Gastrocnemius medialis (tissue), 4 donors: ENCODE measurements at regions not wholly inside any gene's neighbourhood (a gene's known extent, or its start where the extent isn't known, plus 50 kb on each side); places are given as distances from the start of the nearest gene placed in this dataset.
"Not testable (repeated sequence)": the region's sequence is repeated elsewhere in the genome, so short reads cannot be mapped to it uniquely, and the experiment has no call there.

Source experiments
- ATAC-seq, 2 donors: fragments of 150-250 bp; one replicate each; pipeline ENCODE4 v1.9.1; 2016
- DNase-seq, 2 donors: peaks; one replicate each; pipeline ENCODE4 v3.0.0-alpha.2; 2019
- H3K27ac ChIP-seq, 4 donors: fragments of 200-600 bp; sonication (generic); 1 replicate in 1 of 4; 2 replicates in 3 of 4; pipeline ENCODE4 v1.5.1; 2016 to 2018; ENCODE audit warnings: mild to moderate bottlenecking in 2 of 4, moderate library complexity in 1 of 4
- H3K27me3 ChIP-seq, 3 donors: fragments of 200-600 bp; sonication (generic) in 2 of 3; 1 replicate in 1 of 3; 2 replicates in 2 of 3; pipeline versions ENCODE4 v1.5.1 to v1.6.0; 2016 to 2019; ENCODE audit warnings: mild to moderate bottlenecking in 1 of 3, moderate library complexity in 1 of 3
- H3K36me3 ChIP-seq, 2 donors: fragments of 200-600 bp; sonication (generic) in 1 of 2; one replicate each; pipeline ENCODE4 v1.5.1; 2017 to 2018
- H3K4me1 ChIP-seq, 2 donors: fragments of 200-600 bp; sonication (generic) in 1 of 2; one replicate each; pipeline ENCODE4 v1.5.1; 2016 to 2017; ENCODE audit warnings: mild to moderate bottlenecking in 2 of 2
- H3K4me3 ChIP-seq, 4 donors: fragments of 200-600 bp; sonication (generic) in 3 of 4; 1 replicate in 1 of 4; 2 replicates in 3 of 4; pipeline ENCODE4 v1.5.1; 2016 to 2019; ENCODE audit warnings: mild to moderate bottlenecking in 2 of 4
- H3K9me3 ChIP-seq, 3 donors: fragments of 200-600 bp; sonication (generic) in 2 of 3; 1 replicate in 1 of 3; 2 replicates in 2 of 3; pipeline ENCODE4 v1.5.1; 2016 to 2019
- CTCF ChIP-seq, 5 experiments: fragments of 450-650 bp in 3 of 5; fragments of 200-600 bp in 2 of 5; sonication (generic) in 2 of 5; IDR thresholded peaks in 4 of 5; conservative IDR thresholded peaks in 1 of 5; 1 replicate in 4 of 5; 2 replicates in 1 of 5; pipeline ENCODE4 v1.5.1; 2016 to 2019; ENCODE audit warnings: antibody characterized with exemption in 5 of 5, mild to moderate bottlenecking in 3 of 5, moderate library complexity in 3 of 5
- POLR2A ChIP-seq, 2 donors: fragments of 450-650 bp; IDR thresholded peaks; one replicate each; pipeline ENCODE4 v1.6.1; 2017; ENCODE audit warnings: antibody characterized with exemption in 2 of 2, mild to moderate bottlenecking in 2 of 2, moderate library complexity in 2 of 2
- in situ Hi-C, 4 donors: fragments of 200-750 bp; cut with MboI; loops; one replicate each; pipeline versions ENCODE4 v1.15.0 to v1.8.0; 2017; ENCODE audit warnings: low sequenced_read_pairs in 4 of 4
- intact Hi-C: fragments of 100-400 bp; cut with DNase I; formaldehyde crosslinking; loops from one replicate; pipeline ENCODE4 v1.15.1; 2023; ENCODE audit warnings: low total_unique reads

GRCh38 chr12:105590571-105590970 lies 260.1 kb downstream of the C12orf75 start:
- no peak for ATAC-seq
- no peak for DNase-seq
- no peak overlapping the region for H3K27ac ChIP-seq
- intact Hi-C loops, result no loop called here
- no peaks in the 10 kb centered on the region for H3K27me3 ChIP-seq
- in situ Hi-C loops, result no loop called here
- TF ChIP-seq CTCF (IDR thresholded peaks at IDR 0.05 in 4 of 5, conservative IDR thresholded peaks at IDR 0.05 in 1 of 5) (no peak), POLR2A (IDR thresholded peaks at IDR 0.05) (no peak)
- H3K36me3 ChIP-seq, result no peaks in the 10 kb centered on the region
- no peak overlapping the region for H3K4me3 ChIP-seq
- H3K4me1 ChIP-seq, result no peaks in the 10 kb centered on the region
- no peaks in the 10 kb centered on the region for H3K9me3 ChIP-seq

DNA sequence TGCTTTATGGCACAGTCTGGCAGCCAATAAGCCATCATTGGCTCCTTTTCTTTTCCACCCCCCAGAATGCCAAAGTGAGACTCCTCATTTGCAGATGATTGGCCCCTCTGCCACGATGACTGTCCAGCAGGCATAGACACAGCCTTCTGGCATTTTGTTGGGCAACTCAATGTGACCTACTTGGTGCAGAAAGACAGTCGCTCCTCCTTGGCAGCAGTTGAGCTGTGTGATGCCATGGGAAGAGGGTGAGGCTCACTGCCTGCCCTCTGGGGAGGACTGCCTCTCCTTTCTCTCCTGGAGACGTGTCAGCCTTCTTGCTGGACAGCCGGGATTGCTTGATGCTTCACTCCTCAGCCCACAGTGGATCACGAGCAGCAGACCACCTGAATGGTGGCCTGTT lies 264.9 kb downstream of the C12orf75 start:
- no peaks in the 10 kb centered on the region for H3K27me3 ChIP-seq
- no peaks in the 10 kb centered on the region for H3K36me3 ChIP-seq
- intact Hi-C loops, result no loop called here
- ATAC-seq (no peak), DNase-seq (no peak)
- H3K4me1 ChIP-seq, result no peaks in the 10 kb centered on the region
- H3K4me3 ChIP-seq, result no peak overlapping the region
- no peaks in the 10 kb centered on the region for H3K9me3 ChIP-seq
- in situ Hi-C loops, result no loop called here
- TF ChIP-seq POLR2A (IDR thresholded peaks at IDR 0.05) (no peak), CTCF (IDR thresholded peaks at IDR 0.05 in 4 of 5, conservative IDR thresholded peaks at IDR 0.05 in 1 of 5) (no peak)
- H3K27ac ChIP-seq, result no peak overlapping the region

DNA sequence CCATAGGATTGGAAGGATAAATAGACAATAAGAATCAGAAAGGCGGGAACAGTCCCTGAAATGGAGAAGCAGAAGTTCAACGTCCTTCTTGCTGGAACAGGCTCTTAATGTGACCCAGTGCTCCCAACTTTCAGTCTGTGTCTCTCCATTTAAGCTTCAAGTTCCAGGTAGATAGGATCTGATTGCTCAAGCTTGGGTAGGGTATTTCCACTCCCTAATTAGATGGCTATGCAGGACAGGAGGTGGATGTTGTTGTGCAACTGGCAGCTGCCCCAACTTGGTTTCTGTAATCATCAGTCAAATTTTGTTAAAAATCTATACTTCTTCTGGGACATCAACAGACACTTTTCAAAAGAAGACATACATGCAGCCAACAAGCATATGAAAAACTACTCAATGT lies 266.2 kb downstream of the C12orf75 start:
- Histone ChIP-seq H3K27me3 (no peaks in the 10 kb centered on the region), H3K4me1 (no peaks in the 10 kb centered on the region), H3K9me3 (no peaks in the 10 kb centered on the region), H3K36me3 (no peaks in the 10 kb centered on the region), H3K4me3 (no peak overlapping the region), H3K27ac (no peak overlapping the region)
- no peak for DNase-seq
- in situ Hi-C loops, result no loop called here
- TF ChIP-seq POLR2A (IDR thresholded peaks at IDR 0.05) (no peak), CTCF (IDR thresholded peaks at IDR 0.05 in 4 of 5, conservative IDR thresholded peaks at IDR 0.05 in 1 of 5) (no peak)
- no peak for ATAC-seq
- intact Hi-C loops, result no loop called here

DNA sequence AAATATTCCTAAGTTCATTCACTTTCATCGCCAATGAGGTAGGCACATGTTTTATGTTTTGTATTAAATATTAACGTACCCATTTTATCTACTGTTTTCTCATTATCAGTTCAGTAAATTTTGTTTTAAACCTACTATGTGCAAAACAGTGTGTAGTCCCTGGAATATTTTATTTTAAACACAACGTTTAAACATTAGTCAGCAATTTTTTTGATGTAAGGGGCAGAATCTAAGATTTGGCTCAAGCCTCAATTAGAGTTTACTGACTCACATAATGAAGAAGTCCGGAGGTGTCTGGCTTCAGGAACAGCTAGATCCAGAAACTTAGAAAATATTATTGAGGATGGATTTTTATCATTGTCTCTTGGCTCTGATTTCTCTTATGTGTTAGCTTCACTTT lies 267.5 kb downstream of the C12orf75 start:
- no peak for ATAC-seq
- H3K4me1 ChIP-seq, result no peaks in the 10 kb centered on the region
- H3K36me3 ChIP-seq, result no peaks in the 10 kb centered on the region
- in situ Hi-C loops (no loop called here), intact Hi-C loops (no loop called here)
- TF ChIP-seq POLR2A (IDR thresholded peaks at IDR 0.05), result no peak
- TF ChIP-seq CTCF (IDR thresholded peaks at IDR 0.05 in 4 of 5, conservative IDR thresholded peaks at IDR 0.05 in 1 of 5), result no peak
- no peaks in the 10 kb centered on the region for H3K27me3 ChIP-seq
- no peak overlapping the region for H3K27ac ChIP-seq
- H3K9me3 ChIP-seq, result no peaks in the 10 kb centered on the region
- no peak for DNase-seq
- H3K4me3 ChIP-seq, result no peak overlapping the region

GRCh38 chr12:105600911-105601545 lies 270.5 kb downstream of the C12orf75 start:
- Histone ChIP-seq H3K9me3 (no peaks in the 10 kb centered on the region), H3K36me3 (no peaks in the 10 kb centered on the region), H3K27me3 (no peaks in the 10 kb centered on the region), H3K27ac (no peak overlapping the region), H3K4me3 (no peak overlapping the region), H3K4me1 (no peaks in the 10 kb centered on the region)
- intact Hi-C loops, result no loop called here
- no peak for DNase-seq
- ATAC-seq, result no peak
- in situ Hi-C loops, result no loop called here
- TF ChIP-seq CTCF (IDR thresholded peaks at IDR 0.05 in 4 of 5, conservative IDR thresholded peaks at IDR 0.05 in 1 of 5) (no peak), POLR2A (IDR thresholded peaks at IDR 0.05) (no peak)

DNA sequence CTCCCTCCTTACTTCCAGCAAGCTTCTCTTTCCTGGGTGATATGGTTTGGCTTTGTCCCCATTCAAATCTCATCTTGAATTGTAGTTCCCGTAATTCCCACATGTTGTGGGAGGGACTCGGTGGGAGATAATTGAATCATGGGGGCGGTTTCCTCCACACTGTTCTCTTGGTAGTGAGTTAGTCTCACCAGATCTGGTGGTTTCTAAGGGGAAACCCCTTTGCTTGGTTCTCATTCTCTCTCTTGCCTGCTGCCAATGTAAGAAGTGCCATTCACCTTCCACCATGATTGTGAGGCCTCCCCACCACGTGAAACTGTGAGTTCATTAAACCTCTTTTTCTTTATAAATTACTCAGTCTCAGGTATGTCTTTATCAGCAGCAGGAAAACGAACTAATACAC lies 271.8 kb downstream of the C12orf75 start:
- H3K27ac ChIP-seq, H3K9me3 ChIP-seq, intact Hi-C loops, H3K36me3 ChIP-seq, DNase-seq, ATAC-seq, H3K27me3 ChIP-seq, in situ Hi-C loops, H3K4me1 ChIP-seq, H3K4me3 ChIP-seq: not testable (repeated sequence)

DNA sequence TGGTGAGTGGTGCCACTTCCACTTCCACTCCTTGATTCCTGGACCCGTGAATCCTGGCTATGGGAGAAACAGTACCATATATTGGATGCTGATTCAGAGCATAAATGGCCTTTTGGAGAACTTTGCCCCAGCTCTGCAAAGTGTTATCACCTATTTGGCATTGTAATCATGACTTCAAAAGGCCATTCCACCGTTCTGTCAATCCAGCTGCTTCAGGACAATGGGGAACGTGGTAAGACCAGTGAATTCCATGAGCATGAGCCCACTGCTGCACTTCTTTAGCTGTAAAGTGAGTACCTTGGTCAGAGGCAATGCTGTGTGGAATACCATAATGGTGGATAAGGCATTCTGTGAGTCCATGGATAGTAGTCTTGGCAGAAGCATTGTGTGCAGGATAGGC lies 273.8 kb downstream of the C12orf75 start:
- H3K27me3 ChIP-seq, in situ Hi-C loops, H3K27ac ChIP-seq, H3K4me1 ChIP-seq, H3K4me3 ChIP-seq, H3K36me3 ChIP-seq, intact Hi-C loops, H3K9me3 ChIP-seq, DNase-seq, ATAC-seq: not testable (repeated sequence)
